Mesenchymal stem cell (in vitro differentiated cells and primary cell): ENCODE measurements at regions not wholly inside any gene's neighbourhood (a gene's known extent, or its start where the extent isn't known, plus 50 kb on each side); places are given as distances from the start of the nearest gene placed in this dataset.

Experiments
- DNase-seq: peaks from one replicate; pipeline ENCODE4 v3.0.0-alpha.2; 2013
- H2AFZ ChIP-seq: one replicate; pipeline ENCODE4 v1.6.1; 2013; ENCODE audit warnings: low read depth, mild to moderate bottlenecking, control low read depth, inconsistent platforms, low read length, moderate library complexity
- H2AK5ac ChIP-seq: 2 replicates; pipeline ENCODE4 v1.6.1; 2013; ENCODE audit warnings: low read length, moderate library complexity, mild to moderate bottlenecking, inconsistent platforms; ENCODE audit not compliant: severe bottlenecking
- H2BK120ac ChIP-seq: one replicate; pipeline ENCODE4 v1.6.1; 2013; ENCODE audit warnings: low read depth, mild to moderate bottlenecking, inconsistent platforms, low read length, moderate library complexity
- H2BK12ac ChIP-seq, 2 experiments: one replicate each; pipeline ENCODE4 v1.6.1; 2013; ENCODE audit warnings: inconsistent platforms in 2 of 2, low read length in 2 of 2, mild to moderate bottlenecking in 2 of 2, moderate library complexity in 2 of 2, control low read depth in 1 of 2
- H2BK15ac ChIP-seq: one replicate; pipeline ENCODE4 v1.6.1; 2013; ENCODE audit warnings: mild to moderate bottlenecking, low read depth, inconsistent platforms; ENCODE audit not compliant: poor library complexity, severe bottlenecking
- H2BK5ac ChIP-seq: 2 replicates; pipeline ENCODE4 v1.6.1; 2013; ENCODE audit warnings: low read depth, mild to moderate bottlenecking, low read length, control low read depth, inconsistent platforms; ENCODE audit not compliant: poor library complexity, severe bottlenecking
- H3K14ac ChIP-seq, 2 experiments: one replicate each; pipeline ENCODE4 v1.6.1; 2013; ENCODE audit warnings: inconsistent platforms in 2 of 2, low read length in 2 of 2, control low read depth in 1 of 2, mild to moderate bottlenecking in 1 of 2, moderate library complexity in 1 of 2
- H3K18ac ChIP-seq, 2 experiments: one replicate each; pipeline ENCODE4 v1.6.1; 2013; ENCODE audit warnings: inconsistent platforms in 2 of 2, low read length in 2 of 2, control low read depth in 1 of 2, low read depth in 1 of 2, mild to moderate bottlenecking in 1 of 2
- H3K23ac ChIP-seq, 2 experiments: one replicate each; pipeline ENCODE4 v1.6.1; 2013; ENCODE audit warnings: inconsistent platforms in 2 of 2, low read length in 2 of 2, mild to moderate bottlenecking in 2 of 2, moderate library complexity in 2 of 2, control low read depth in 1 of 2
- H3K27ac ChIP-seq: 2 replicates; pipeline ENCODE4 v1.5.1; 2013; ENCODE audit warnings: mild to moderate bottlenecking, moderate library complexity, low read length, control low read depth, inconsistent platforms; ENCODE audit not compliant: poor library complexity, severe bottlenecking
- H3K27me3 ChIP-seq, 2 experiments: 2 replicates each; pipeline versions ENCODE4 v1.6.1 to v1.7.0; 2013; ENCODE audit warnings: low read length in 2 of 2, mild to moderate bottlenecking in 2 of 2, moderate library complexity in 2 of 2, control low read depth in 1 of 2, inconsistent platforms in 1 of 2; ENCODE audit not compliant: control insufficient read depth in 1 of 2, insufficient read depth in 1 of 2
- H3K36me3 ChIP-seq, 2 experiments: 2 replicates each; pipeline versions ENCODE4 v1.6.1 to v1.7.0; 2013; ENCODE audit warnings: low read length in 2 of 2, control low read depth in 1 of 2, inconsistent platforms in 1 of 2, low read depth in 1 of 2, mild to moderate bottlenecking in 1 of 2; ENCODE audit not compliant: insufficient read depth in 2 of 2, control insufficient read depth in 1 of 2
- H3K4ac ChIP-seq, 2 experiments: one replicate each; pipeline ENCODE4 v1.6.1; 2013; ENCODE audit warnings: inconsistent platforms in 2 of 2, low read length in 2 of 2, mild to moderate bottlenecking in 2 of 2, moderate library complexity in 2 of 2, control low read depth in 1 of 2, low read depth in 1 of 2
- H3K4me1 ChIP-seq: 2 replicates; pipeline ENCODE4 v1.6.1; 2013; ENCODE audit warnings: low read depth, low read length, control low read depth; ENCODE audit not compliant: control insufficient read depth, insufficient read depth
- H3K4me2 ChIP-seq: 2 replicates; pipeline ENCODE4 v1.6.1; 2013; ENCODE audit warnings: low read length, mild to moderate bottlenecking, inconsistent platforms; ENCODE audit not compliant: poor library complexity, severe bottlenecking
- H3K4me3 ChIP-seq, 2 experiments: 2 replicates each; pipeline versions ENCODE4 v1.5.1 to v1.7.0; 2013; ENCODE audit warnings: low read length in 2 of 2, mild to moderate bottlenecking in 2 of 2, control low read depth in 1 of 2, low read depth in 1 of 2; ENCODE audit not compliant: insufficient read depth in 1 of 2
- H3K79me1 ChIP-seq: replicated peaks from 2 replicates; pipeline ENCODE4 v1.6.1; 2013; ENCODE audit warnings: mild to moderate bottlenecking, control low read depth, low read length, inconsistent platforms; ENCODE audit not compliant: poor library complexity, severe bottlenecking
- H3K9ac ChIP-seq: 2 replicates; pipeline ENCODE4 v1.7.0; 2013; ENCODE audit warnings: mild to moderate bottlenecking, low read length, moderate library complexity
- H3K9me3 ChIP-seq: 2 replicates; pipeline ENCODE4 v1.7.0; 2013; ENCODE audit warnings: mild to moderate bottlenecking, low read length; ENCODE audit not compliant: control insufficient read depth
- H4K8ac ChIP-seq: one replicate; pipeline ENCODE4 v1.6.1; 2013; ENCODE audit warnings: inconsistent platforms, mild to moderate bottlenecking, low read length, moderate library complexity
- H4K91ac ChIP-seq: one replicate; pipeline ENCODE4 v1.6.1; 2013; ENCODE audit warnings: mild to moderate bottlenecking, low read length, inconsistent platforms
- WGBS: methylation state at CpG from one replicate; pipeline ENCODE4 v1.1.7; 2013; ENCODE audit warnings: mixed read lengths; 5-methylcytosine and 5-hydroxymethylcytosine counted together

GRCh38 chr10:121168545-121169216, 317.5 kb downstream of the WDR11 start:
- Histone ChIP-seq H3K4me3 (no peak overlapping the region), H3K27me3 (no peaks in the 10 kb centered on the region), H3K18ac (no peak overlapping the region), H3K4me2 (no peak overlapping the region), H3K36me3 (no peaks in the 10 kb centered on the region), H2BK120ac (no peak overlapping the region), H2AFZ (no peak overlapping the region), H3K23ac (no peak overlapping the region), H3K9me3 (peaks cover 9% of the 10 kb centered on the region), H2BK5ac (no peak overlapping the region), H3K27ac (no peak overlapping the region), H3K4ac (no peak overlapping the region), H2AK5ac (no peak overlapping the region), H3K79me1 (no peaks in the 10 kb centered on the region), H2BK12ac (no peak overlapping the region), H4K91ac (no peak overlapping the region), H3K9ac (no peak overlapping the region), H2BK15ac (no peak overlapping the region), H3K4me1 (no peaks in the 10 kb centered on the region), H3K14ac (no peak overlapping the region), H4K8ac (no peak overlapping the region)
- 75% methylated on average over 5 of the region's 5 CpGs for WGBS
- DNase-seq = no peak

GRCh38 chr10:121169406-121169805, 318.2 kb downstream of the WDR11 start:
- WGBS = 93% methylated on average over 3 of the region's 3 CpGs
- Histone ChIP-seq H2BK15ac (no peak overlapping the region), H3K27me3 (no peaks in the 10 kb centered on the region), H3K9me3 (peaks cover 2% of the 10 kb centered on the region), H3K4ac (no peak overlapping the region), H2AFZ (no peak overlapping the region), H3K4me2 (no peak overlapping the region), H3K36me3 (no peaks in the 10 kb centered on the region), H2AK5ac (no peak overlapping the region), H2BK5ac (no peak overlapping the region), H2BK120ac (no peak overlapping the region), H3K4me3 (no peak overlapping the region), H3K9ac (no peak overlapping the region), H3K14ac (no peak overlapping the region), H4K91ac (no peak overlapping the region), H3K18ac (no peak overlapping the region), H4K8ac (no peak overlapping the region), H3K23ac (no peak overlapping the region), H2BK12ac (no peak overlapping the region), H3K79me1 (no peaks in the 10 kb centered on the region), H3K27ac (no peak overlapping the region), H3K4me1 (no peaks in the 10 kb centered on the region)
- no peak for DNase-seq

- no peak overlapping the region for H3K14ac ChIP-seq
- no peak overlapping the region for H4K91ac ChIP-seq
- 79% methylated on average over 10 of the region's 10 CpGs for WGBS
- H4K8ac ChIP-seq = no peak overlapping the region
- no peaks in the 10 kb centered on the region for H3K36me3 ChIP-seq
- H2AK5ac ChIP-seq = no peak overlapping the region
- H3K27me3 ChIP-seq = no peaks in the 10 kb centered on the region
- no peak overlapping the region for H2AFZ ChIP-seq
- no peak overlapping the region for H2BK5ac ChIP-seq
- no peak overlapping the region for H3K9ac ChIP-seq
- no peak overlapping the region for H3K4me2 ChIP-seq
- H3K18ac ChIP-seq = no peak overlapping the region
- H3K4me1 ChIP-seq = no peaks in the 10 kb centered on the region
- no peak overlapping the region for H2BK120ac ChIP-seq
- DNase-seq = no peak
- no peak overlapping the region for H3K4me3 ChIP-seq
- no peak overlapping the region for H3K23ac ChIP-seq
- H3K27ac ChIP-seq = no peak overlapping the region
- no peak overlapping the region for H2BK12ac ChIP-seq
- no peak overlapping the region for H2BK15ac ChIP-seq
- no peaks in the 10 kb centered on the region for H3K9me3 ChIP-seq
- no peaks in the 10 kb centered on the region for H3K79me1 ChIP-seq
- H3K4ac ChIP-seq = no peak overlapping the region
These were observed 320.9 kb downstream of the WDR11 start for GRCh38 chr10:121171825-121172787.

GRCh38 chr10:121179006-121179405, 327.8 kb downstream of the WDR11 start:
- no peak overlapping the region for H4K8ac ChIP-seq
- no peak overlapping the region for H3K14ac ChIP-seq
- no peak overlapping the region for H2BK5ac ChIP-seq
- no peak overlapping the region for H2BK15ac ChIP-seq
- no peak overlapping the region for H3K4ac ChIP-seq
- H2AFZ ChIP-seq = no peak overlapping the region
- H3K79me1 ChIP-seq = no peaks in the 10 kb centered on the region
- H2AK5ac ChIP-seq = no peak overlapping the region
- no peaks in the 10 kb centered on the region for H3K36me3 ChIP-seq
- DNase-seq = no peak
- no peak overlapping the region for H3K18ac ChIP-seq
- H3K4me1 ChIP-seq = no peaks in the 10 kb centered on the region
- H3K4me2 ChIP-seq = no peak overlapping the region
- H4K91ac ChIP-seq = no peak overlapping the region
- no peak overlapping the region for H3K27ac ChIP-seq
- no peaks in the 10 kb centered on the region for H3K27me3 ChIP-seq
- no peak overlapping the region for H3K23ac ChIP-seq
- no peak overlapping the region for H2BK12ac ChIP-seq
- no CpG with 5 or more reads among the region's 1 CpG for WGBS
- H3K9ac ChIP-seq = no peak overlapping the region
- no peak overlapping the region for H2BK120ac ChIP-seq
- H3K9me3 ChIP-seq = no peaks in the 10 kb centered on the region
- H3K4me3 ChIP-seq = no peak overlapping the region
